GM18861 (cell line): ENCODE measurements at regions not wholly inside any gene's neighbourhood (a gene's known extent, or its start where the extent isn't known, plus 50 kb on each side); places are given as distances from the start of the nearest gene placed in this dataset.
"Not testable (repeated sequence)": the region's sequence is repeated elsewhere in the genome, so short reads cannot be mapped to it uniquely, and the experiment has no call there.

ENCODE experiments used
- ATAC-seq: cut with Tn5 transposase; IDR thresholded peaks from one replicate; pipeline ENCODE4 v1.9.1; 2021; ENCODE audit not compliant: unreplicated experiment

DNA sequence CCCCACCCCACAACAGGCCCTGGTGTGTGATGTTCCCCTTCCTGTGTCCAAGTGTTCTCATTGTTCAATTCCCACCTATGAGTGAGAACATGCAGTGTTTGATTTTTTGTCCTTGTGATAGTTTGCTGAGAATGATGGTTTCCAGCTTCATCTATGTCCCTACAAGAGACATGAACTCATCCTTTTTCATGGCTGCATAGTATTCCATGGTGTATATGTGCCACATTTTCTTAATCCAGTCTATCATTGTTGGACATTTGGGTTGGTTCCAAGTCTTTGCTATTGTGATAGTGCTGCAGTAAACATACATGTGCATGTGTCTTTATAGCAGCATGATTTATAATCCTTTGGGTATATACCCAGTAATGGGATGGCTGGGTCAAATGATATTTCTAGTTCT is 163.9 kb downstream of the PTPRU start:
- not testable (repeated sequence) for ATAC-seq

DNA sequence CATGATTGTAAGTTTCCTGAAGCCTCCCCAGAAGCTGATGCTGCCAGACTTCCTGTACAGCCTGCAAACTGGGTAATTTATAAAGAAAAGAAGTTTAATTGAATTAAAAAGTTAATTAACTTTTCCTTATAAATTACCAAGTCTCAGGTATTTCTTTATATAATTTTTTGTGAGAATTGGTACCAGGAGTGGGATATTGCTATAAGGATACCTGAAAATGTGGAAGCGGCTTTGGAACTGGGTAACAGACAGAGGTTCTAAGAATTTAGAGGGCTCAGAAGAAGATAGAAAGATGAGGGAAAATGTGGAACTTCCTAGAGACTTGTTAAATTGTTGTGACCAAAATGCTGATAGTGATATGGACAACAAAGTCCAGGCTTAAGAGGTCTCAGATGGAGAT is 163.1 kb downstream of the PTPRU start:
- no peak for ATAC-seq

DNA sequence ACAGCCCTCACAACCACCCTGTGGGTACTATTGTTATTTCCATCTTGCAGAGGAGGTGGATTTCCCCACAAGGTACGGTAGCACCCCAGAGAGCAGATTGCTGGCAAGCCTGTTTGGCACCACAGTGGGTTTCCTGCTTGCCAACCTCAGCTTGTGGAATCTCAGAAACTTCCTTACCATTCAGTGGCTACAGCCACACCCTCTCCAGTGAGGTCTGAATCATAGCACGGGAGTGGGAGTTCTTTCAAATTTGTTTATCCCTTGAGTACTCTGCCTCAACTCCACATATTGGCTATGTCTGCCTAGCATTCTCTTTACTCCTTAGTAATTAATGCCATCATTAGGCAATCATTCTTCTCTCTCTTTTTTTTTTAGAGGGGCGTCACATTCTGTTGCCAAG is 162.1 kb downstream of the PTPRU start:
- ATAC-seq = no peak

- no peak for ATAC-seq
Observed at GRCh38 chr1:29397981-29398380, 161.7 kb downstream of the PTPRU start.

GRCh38 chr1:29397256-29397590 is 160.9 kb downstream of the PTPRU start:
- no peak for ATAC-seq

DNA sequence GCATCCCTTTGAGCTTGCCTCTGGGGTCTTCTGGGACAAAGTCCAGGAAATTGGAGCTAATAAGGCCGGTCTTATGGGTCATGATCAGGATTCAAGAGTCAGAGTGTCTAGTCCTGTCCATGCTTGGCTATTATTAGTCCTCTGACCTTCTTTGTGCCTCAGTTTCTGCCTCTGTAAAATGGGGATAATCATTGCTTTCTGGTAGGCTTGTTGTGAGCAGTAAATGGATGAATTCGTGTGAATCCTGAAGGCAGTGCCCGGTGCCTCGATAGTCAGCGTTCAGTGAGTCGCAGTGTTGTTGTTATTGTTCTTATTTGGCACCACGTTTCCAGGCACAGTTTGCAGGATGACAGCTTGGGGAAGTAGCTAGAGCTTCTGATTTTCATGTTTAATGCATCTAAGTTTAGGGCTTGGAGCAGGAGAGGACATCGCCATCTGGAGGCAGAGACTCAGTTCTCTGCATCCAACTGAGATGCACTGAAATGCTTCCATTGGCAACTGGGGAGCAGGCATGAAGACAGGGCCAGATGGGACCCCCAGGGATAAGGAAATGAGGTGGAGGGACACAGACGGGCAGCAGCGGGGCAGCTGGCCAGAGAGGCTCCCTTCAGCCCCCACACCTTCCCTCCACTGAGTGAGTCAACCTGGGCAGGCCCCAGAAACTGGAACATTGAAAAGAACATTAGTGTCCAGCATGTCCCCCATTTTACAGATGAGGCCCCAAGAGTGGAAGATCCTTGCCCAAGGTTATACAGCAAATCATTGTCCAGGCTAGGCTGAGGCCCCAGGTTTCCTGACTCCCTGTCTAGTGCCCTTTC is 160.3 kb downstream of the PTPRU start:
- ATAC-seq = no peak

DNA sequence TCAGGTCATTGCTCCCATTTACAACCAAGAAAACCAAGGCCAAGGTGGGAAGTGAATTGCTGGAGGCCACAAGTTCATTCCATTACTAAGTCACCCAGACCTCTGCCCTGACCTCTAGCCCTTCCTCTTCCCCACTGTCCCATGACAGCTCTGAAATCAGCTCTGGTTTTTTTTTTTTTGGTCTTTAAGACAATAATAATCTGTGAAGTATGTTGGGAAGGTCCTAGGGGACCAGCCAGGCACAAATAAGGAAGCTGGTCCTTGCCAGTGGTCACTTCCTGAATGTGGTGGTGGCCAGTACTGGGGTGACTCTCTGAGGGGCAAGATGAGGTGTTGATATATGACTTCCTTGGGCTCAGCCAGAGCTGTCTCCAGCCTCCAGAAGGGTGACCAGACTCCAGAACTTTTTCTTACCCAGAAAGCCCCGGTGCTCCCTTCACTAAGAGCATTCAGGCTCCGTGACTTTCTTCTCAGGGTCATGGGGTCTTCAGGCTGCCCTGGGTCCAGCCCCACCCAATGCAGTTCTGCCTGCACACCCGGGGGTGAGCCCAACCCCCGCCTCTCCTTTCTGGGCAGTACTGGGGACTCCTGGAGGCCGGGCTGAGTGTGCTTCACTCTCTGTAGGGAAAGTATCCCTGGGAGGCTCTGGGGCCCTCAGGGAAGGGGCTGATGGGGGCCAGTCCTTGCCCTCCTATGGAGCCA is 159.6 kb downstream of the PTPRU start:
- ATAC-seq = no peak

DNA sequence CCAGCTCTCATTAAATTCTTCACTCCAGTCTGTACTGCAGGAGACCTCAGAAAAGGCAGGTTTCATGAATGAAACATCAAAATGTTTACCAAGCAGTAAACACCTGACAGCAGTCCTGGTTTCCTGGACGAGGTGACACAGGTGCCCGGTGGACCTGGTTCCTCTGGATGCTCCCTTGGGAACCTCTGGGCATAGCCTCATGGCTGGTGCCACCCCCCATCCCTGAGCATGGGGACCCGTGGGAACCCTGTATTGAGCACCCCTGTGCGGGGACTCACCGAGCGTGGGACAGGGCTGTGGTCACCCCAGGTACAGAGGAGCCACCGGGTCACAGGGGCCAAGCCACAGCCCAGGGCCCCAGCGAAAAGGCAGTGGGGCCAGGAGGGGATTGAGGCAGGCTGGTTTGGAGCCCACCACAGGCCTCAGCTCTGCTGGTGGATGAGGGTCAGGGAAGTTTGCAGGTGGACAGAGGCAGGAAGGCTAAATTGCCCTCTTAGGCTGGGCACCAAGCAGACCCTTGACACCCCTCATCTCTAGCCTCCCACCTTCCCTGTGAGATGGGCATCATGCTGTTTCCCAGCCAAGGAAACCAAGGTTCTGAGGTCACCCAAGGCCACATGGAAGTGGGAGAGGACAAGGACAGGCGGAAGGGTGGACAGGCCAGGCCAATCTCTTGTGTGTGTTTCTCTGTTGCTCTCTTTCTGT is 158.4 kb downstream of the PTPRU start:
- ATAC-seq = no peak

DNA sequence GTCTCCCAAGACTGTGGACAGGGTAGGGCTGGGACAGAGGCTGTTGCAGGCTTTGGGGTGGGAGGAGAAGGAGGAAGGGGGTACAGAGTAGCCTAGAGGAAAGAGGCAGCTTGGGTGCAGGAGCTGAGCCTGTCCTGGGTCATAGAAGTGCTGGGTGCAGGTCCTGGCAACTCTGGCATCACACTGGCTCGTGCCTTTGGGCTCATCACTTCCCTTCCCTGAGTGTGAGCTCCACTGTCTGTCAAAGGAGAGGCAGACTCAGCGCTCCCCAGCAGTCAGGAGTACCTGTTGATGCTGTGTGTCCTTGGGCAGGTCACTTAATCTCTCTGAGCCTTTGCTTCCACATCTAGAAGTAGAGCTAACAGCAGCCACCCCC is 157.1 kb downstream of the PTPRU start:
- ATAC-seq = no peak

DNA sequence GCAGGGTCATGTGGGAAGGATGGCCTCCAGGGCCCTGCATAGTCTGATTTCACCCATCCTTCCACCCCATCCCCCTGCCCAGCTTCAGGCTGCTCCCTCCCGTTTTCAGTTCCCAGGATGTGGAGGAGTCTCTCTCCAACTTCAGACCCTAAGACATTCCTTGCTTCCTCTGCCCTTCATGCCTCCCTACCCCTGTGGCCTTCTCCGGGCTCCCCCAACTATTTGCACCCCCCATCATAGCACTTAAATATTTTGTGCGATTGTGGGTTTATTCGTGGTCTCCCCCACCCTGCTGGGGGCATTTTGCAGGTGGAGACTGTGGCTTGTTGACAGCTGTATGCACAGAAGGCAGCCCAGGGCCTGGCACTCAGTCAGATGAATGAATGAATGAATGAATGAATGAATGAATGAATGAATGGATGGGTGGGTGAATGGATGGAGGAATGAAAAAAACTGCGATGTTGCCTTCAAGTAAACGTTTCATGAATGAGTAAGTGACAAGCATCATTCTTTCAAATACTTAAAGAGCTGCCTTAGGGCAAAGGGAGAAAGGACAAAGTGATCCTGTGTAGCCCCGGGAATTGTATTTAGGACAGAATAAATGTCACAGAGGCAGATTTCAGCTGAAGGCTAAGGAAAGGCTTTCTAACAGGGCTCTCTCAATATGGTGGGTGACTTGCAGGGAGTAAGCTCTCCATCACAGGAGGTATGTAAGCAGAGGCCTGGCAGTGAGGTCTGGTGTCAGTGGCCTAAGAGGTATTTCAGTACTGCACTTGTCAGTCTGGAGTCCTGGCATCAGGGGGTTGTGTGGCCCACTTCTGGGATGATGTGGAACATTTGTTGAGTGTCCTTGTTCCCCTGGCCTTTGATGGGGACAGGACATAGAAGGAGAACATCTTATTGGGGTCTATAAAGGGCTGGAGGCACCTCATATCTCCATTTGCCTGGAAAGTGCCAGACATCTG is 156.4 kb downstream of the PTPRU start:
- ATAC-seq = no peak

GRCh38 chr1:29392036-29392435 is 155.7 kb downstream of the PTPRU start:
- no peak for ATAC-seq

- ATAC-seq = no peak
Observed at GRCh38 chr1:29391362-29391880, 155.1 kb downstream of the PTPRU start.

- ATAC-seq = no peak
Observed at GRCh38 chr1:29390491-29391361, 154.4 kb downstream of the PTPRU start.

DNA sequence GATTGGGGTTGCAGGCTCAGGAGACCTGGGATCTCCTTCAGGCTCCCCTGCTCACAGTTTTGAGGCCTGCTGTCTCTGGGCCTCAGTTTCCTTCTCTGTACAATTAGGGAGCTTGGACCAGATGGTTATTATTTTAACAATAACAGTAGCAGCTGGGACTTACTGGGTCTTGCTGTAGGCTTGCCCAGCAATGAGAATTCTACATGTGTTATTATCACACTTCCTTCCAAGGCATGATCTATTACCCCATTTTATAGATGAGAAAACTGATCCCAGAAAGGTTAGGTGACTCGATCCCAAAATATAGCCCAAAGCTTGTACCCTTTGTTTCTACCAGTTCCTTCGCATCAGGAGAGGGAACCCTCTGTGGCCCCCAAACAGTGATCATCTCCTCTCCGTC is 153.8 kb downstream of the PTPRU start:
- ATAC-seq = no peak

DNA sequence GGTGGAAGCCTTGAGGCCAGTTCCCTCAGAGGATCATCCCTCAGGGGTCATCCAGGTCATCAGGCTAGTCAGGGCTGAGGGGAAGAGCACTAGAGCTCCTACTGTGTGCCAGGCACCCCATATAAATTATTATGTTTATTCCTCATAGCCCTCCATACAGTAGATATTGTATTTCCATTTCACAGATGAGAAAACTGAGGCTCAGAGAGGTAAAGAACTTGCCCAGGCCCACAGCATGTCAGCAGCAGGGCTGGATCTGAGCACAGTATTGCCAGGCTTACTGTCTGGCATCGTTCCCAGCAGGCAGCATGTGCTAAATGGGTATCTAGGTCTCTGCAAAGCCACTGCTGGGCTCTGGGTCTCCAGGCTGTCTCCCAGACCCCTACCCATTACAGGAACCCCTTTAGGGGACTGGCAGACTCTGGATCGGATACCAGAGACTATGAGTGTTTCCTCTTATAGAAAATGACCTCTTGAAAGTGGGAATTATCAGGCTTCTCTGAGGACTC is 153.3 kb downstream of the PTPRU start:
- ATAC-seq = no peak

DNA sequence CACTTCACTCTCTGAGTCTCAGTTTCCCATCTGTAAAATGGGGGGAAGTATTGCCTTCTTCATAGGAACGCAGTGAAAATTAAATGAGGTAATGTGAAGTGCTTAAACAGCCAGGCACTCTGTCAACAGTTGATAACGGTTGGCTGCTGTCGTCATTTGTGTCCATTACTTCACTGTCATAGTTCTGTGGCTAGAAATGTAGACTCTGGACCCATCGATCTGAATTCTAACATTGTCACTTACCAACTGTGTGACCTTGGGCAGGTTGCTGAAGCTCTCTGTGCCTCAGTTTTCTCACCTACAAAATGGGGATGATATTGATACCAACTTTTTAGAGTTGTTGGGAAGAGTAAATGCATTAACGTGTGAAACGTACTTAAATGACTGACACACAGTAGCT is 152.6 kb downstream of the PTPRU start:
- ATAC-seq = no peak

GRCh38 chr1:29388170-29388569 is 151.8 kb downstream of the PTPRU start:
- ATAC-seq = no peak

DNA sequence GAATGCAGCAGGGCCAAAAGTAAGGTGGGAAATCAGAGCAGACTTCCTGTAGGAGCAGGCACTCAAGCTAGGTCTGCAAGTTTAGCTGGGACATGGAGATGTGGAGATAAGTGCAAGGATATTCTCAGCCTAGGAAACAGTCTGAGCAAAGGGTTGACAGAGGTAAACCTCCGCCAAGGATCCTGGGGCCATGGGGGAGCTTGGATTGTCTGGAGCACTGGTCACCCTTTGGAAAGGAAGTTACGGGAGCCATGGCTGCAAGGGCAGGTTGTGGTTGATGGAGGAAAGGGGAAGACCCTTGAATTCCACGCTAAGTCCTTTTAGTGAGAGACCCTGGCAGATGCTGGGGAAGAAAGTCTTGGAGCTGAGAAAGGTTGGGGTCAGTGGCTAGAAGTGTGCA is 150.9 kb downstream of the PTPRU start:
- ATAC-seq = no peak

DNA sequence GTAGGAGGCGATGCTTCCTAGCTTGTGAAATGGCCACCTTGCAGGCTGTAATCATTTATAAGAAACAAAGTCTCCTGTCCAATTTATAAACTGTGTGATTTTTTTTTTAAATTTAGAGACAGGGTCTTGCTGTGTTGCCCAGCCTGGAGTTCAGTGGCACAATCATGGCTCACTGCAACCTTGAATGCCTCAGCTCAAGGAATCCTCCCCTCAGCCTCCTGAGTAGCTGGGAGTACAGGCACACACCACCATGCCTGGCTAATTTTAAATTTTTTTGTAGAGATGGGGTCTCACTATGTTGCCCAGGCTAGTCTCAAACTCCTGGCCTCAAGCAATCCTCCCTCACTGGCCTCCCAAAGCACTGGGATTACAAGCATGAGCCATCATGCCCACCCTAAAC is 150.1 kb downstream of the PTPRU start:
- ATAC-seq = not testable (repeated sequence)

DNA sequence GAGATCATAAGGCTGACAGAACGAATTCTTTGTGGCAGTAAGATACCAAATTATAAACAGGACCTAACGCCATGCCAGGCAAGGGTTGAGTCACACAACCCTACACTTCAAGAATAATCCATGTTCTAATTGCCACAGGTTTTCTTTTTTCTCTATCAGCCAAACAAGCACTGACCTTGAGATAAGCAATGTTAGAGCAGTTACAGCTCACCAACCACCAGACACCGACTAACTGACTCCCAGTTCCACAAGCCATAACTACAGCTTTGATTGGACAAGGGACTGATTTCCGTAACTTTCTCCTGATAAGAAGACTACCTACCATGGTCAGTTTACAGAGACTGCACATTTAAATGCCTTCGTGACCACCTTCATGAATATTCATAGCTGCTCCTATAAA is 149.6 kb downstream of the PTPRU start:
- no peak for ATAC-seq
